ENCODE measurements at regions not wholly inside any gene's neighbourhood (a gene's known extent, or its start where the extent isn't known, plus 50 kb on each side); places are given as distances from the start of the nearest gene placed in this dataset.

DNA sequence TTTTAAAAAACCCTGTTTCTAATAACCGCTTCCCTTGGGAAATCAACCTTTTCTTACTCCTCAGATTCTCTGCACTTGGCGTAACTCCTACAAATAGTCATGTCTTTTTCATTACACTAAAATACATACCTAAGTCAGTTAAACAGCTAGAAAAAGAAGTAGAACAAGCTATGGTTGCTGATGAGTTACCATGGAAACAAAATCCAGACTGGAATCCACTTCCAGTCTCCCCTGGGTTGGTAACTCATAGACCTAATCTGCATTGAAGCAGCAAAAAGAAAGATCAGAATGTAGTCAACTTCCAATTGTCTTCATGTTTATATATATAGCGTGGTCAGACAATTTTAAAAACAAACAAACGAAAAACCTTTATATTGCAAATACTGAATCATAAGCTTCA, 260.8 kb upstream of the LRRN1 start:
- TF ChIP-seq, protein P1, sequence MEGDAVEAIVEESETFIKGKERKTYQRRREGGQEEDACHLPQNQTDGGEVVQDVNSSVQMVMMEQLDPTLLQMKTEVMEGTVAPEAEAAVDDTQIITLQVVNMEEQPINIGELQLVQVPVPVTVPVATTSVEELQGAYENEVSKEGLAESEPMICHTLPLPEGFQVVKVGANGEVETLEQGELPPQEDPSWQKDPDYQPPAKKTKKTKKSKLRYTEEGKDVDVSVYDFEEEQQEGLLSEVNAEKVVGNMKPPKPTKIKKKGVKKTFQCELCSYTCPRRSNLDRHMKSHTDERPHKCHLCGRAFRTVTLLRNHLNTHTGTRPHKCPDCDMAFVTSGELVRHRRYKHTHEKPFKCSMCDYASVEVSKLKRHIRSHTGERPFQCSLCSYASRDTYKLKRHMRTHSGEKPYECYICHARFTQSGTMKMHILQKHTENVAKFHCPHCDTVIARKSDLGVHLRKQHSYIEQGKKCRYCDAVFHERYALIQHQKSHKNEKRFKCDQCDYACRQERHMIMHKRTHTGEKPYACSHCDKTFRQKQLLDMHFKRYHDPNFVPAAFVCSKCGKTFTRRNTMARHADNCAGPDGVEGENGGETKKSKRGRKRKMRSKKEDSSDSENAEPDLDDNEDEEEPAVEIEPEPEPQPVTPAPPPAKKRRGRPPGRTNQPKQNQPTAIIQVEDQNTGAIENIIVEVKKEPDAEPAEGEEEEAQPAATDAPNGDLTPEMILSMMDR (conservative IDR thresholded peaks at IDR 0.05; ENCODE audit: low read depth, low read length): no peak
- no peak for TF ChIP-seq EZH2 (IDR thresholded peaks at IDR 0.05; ENCODE audit: borderline replicate concordance, low read depth, low read length, poor library complexity, severe bottlenecking)

Measured in A673 (cell line).